ENCODE measurements at regions not wholly inside any gene's neighbourhood (a gene's known extent, or its start where the extent isn't known, plus 50 kb on each side); places are given as distances from the start of the nearest gene placed in this dataset.
A peak's percentile ranks its signal among the peaks of the same experiment; 100 is the strongest.

- no peak overlapping the region for H3K27ac ChIP-seq
Observed at GRCh38 chr9:130785053-130785452, 50.0 kb upstream of the ABL1 start.

More at GRCh38 chr9:130785053-130785452, 50.0 kb upstream of the ABL1 start:
- no peaks in the 10 kb centered on the region for H3K36me3 ChIP-seq
- DNase-seq (ENCODE audit: low read depth in 1 of 2, low spot score in 1 of 2) = peak in 1 of 2 donors; percentile 20
- no peaks in the 10 kb centered on the region for H3K9me3 ChIP-seq (ENCODE audit: low read depth)
- H3K27me3 ChIP-seq = no peaks in the 10 kb centered on the region
- peaks cover 11% of the 10 kb centered on the region for H3K4me1 ChIP-seq (ENCODE audit: low read depth)
- H3K4me3 ChIP-seq = no peak overlapping the region
- TF ChIP-seq, protein P1, sequence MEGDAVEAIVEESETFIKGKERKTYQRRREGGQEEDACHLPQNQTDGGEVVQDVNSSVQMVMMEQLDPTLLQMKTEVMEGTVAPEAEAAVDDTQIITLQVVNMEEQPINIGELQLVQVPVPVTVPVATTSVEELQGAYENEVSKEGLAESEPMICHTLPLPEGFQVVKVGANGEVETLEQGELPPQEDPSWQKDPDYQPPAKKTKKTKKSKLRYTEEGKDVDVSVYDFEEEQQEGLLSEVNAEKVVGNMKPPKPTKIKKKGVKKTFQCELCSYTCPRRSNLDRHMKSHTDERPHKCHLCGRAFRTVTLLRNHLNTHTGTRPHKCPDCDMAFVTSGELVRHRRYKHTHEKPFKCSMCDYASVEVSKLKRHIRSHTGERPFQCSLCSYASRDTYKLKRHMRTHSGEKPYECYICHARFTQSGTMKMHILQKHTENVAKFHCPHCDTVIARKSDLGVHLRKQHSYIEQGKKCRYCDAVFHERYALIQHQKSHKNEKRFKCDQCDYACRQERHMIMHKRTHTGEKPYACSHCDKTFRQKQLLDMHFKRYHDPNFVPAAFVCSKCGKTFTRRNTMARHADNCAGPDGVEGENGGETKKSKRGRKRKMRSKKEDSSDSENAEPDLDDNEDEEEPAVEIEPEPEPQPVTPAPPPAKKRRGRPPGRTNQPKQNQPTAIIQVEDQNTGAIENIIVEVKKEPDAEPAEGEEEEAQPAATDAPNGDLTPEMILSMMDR (IDR thresholded peaks at IDR 0.05; ENCODE audit: low read depth, low read length) = no peak
